Stimulated activated CD4-positive, alpha-beta T cell treated with anti-CD3 and anti-CD28 coated beads, Interleukin-12 subunit alpha, Interleukin-12 subunit beta, amount 100 ng/mL, for 48 hours (primary cell): ENCODE measurements at regions not wholly inside any gene's neighbourhood (a gene's known extent, or its start where the extent isn't known, plus 50 kb on each side); places are given as distances from the start of the nearest gene placed in this dataset.

Experiments
- DNase-seq, 3 donors: peaks; one replicate each; pipeline ENCODE4 v3.0.0-alpha.2; 2020; ENCODE audit warnings: low read depth in 2 of 3, low spot score in 1 of 3

DNA sequence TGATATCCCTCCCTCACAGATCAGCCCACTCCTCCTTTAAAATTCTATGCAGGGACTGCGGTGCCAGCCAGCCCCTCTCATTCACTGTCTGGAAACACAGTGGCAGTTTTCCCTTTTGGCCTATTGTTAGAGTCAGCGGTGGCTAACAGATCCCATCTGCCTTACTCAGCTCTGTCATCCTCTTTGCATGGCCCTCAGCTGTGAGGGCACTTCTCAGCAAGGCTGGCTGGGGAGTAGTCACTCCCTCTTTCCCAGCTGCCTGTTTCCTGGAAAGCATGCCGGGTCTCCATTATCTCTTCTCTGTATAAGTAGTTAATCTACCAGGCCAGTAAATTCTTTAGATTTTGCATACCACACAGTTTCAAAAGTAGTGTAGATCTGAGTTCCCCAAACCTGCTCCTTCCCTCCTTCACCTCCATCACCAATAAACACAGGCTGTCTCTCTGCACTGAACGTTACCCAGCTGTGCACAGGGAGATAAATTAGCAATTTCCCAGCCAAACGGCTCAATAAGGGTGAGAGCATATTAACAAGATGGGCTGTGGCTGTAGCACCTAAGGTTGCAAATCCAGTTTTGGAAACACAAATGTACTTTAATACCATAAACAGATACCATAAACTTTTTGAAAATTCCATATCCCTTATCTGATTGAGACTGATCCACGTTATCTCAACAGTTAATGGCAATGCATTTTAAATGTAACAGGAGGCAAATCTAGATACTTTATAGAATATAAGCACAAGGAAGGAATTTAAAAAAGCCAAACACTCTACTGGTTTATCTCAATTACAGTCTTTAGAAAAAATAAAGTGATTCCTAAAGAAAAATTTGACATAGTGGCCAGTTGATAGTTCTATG lies 229.3 kb downstream of the ANKRD50 start:
- DNase-seq = no peak

- DNase-seq = no peak
Measured at GRCh38 chr4:124484008-124484407, 228.5 kb downstream of the ANKRD50 start.

DNA sequence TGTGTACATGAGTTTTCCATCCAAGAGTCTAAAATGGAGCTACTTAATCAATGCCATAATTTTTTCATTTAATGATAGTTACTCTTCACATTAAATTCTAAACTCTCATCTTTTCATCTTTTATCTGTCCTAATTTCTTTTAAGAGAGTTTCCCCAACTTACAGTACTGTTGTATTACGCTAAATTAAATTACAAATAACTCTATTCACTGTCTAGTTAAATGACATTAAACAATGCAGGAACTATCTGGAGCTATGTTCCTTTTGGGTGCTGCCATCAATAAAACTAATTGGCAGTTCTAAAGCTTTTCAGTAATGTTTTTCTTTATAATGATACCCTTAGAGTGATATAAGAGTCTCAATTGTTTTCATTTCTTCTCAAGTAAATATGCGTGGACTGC lies 227.6 kb downstream of the ANKRD50 start:
- no peak for DNase-seq

GRCh38 chr4:124486423-124486822 lies 226.1 kb downstream of the ANKRD50 start:
- DNase-seq = no peak

- no peak for DNase-seq
Measured at GRCh38 chr4:124487651-124488050, 224.9 kb downstream of the ANKRD50 start.

DNA sequence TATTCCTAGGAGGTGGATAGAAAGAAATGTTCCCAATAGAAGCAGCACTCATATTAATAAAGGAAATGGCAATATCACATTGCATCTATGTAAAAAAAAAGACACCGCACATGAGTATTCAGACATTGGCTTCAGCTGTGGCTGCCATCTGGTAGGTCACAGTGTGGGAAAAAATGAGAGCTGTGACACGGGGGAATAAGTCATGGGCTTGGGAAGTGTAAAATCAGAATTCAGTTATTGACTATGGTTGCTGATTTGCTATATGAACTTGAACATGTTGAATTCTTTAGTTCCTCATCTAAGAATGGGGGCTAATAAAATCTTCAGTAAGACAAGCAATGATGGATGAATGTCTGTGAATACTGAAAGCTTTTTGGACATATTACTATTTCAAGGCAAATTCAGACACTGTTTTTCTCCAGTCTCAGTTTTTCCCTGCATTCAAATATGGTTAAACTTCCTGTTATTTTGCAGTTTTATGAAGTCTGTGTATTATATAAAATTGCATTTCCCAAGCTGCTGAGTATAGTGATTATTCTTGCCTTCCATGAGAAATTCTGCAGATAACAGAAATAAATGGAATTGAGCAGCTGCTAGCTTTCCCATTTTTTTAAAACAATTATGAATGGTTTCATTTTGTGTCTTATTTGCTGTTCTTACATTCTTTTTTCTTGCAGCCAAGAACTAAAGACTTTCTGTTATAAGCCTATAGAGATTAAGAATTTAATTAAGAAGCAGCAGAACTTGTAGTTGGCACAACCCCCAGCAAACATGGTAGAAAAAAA lies 221.0 kb downstream of the ANKRD50 start:
- no peak for DNase-seq

GRCh38 chr4:124499261-124499660 lies 213.3 kb downstream of the ANKRD50 start:
- no peak for DNase-seq

DNA sequence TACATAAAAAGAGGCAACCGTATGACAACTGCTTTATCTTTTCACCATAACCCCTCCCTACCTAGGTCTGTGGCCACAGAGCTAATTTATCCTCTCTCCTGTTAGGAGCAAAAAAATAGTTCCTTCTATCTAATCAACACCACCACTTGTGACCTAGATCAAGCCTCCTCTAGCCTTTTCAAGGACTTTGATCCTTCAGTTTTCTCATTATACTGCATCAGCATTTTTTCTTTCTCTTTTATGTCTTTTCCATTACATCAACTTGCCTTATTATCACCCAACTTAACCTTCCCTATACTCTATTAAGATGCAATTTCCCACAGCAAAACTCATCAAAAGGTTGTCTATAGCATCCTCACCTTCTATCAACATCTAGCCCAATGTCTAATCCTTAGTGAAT lies 211.0 kb downstream of the ANKRD50 start:
- DNase-seq = no peak

- DNase-seq = no peak
Measured at GRCh38 chr4:124504431-124504830, 208.1 kb downstream of the ANKRD50 start.

- DNase-seq = no peak
Measured at GRCh38 chr4:124505211-124505610, 207.3 kb downstream of the ANKRD50 start.

DNA sequence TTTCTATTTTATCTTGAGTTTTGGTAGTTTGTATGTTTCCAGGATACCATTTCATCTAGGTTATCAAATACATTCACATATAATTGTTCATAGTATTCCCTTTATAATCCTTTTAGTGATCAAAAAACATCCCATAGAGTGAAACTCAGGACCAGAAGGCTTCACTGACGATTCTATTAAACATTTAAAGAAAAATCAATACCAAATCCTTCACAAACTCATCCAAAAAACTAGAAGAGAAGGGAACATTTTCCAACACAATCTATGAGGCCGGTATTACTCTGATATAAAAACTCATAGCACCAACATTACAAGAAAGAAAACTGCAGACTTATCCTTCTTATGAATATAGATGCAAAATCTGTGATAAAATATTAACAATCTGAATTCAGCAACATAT lies 203.4 kb downstream of the ANKRD50 start:
- no peak for DNase-seq

GRCh38 chr4:124514588-124514987 lies 197.9 kb downstream of the ANKRD50 start:
- no peak for DNase-seq

DNA sequence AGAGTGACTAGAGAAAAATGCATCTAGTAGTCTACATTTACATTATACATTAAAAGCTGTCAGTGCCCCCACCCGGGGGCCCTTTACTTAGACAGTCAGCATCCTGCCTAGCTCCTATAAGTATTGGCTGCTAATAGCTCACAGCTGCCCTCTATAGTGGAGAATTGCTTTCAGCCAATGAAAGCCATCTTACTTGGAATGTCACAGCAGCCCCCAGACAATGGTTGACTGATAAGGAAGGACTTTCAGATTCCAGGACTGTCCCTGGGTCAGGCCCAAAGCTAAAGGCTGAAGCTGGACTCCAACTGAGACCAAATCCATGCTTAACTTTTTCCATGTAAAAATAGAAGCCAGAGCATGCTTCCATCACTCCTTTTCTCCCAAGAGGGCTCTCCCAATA lies 196.9 kb downstream of the ANKRD50 start:
- DNase-seq = no peak

- DNase-seq = no peak
Measured at GRCh38 chr4:124519196-124519595, 193.3 kb downstream of the ANKRD50 start.

DNA sequence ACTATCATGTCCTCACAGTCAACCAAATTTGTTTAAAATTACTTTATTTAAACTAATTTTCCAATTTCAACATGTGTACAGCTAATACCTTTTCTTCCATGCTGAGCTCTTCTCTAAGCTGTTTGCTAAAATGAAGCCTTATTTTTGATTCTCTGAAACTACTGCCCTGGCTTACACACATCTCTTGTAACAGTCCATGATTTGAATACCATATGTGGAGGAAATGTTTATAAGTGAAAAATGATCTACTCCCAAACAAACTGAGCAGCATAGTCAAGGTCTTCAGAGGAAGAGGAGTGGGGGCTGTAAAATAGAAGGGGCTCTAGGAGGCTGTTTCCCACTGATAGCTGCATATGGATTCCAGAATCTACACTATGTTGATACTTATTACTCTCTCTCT lies 188.7 kb downstream of the ANKRD50 start:
- no peak for DNase-seq

DNA sequence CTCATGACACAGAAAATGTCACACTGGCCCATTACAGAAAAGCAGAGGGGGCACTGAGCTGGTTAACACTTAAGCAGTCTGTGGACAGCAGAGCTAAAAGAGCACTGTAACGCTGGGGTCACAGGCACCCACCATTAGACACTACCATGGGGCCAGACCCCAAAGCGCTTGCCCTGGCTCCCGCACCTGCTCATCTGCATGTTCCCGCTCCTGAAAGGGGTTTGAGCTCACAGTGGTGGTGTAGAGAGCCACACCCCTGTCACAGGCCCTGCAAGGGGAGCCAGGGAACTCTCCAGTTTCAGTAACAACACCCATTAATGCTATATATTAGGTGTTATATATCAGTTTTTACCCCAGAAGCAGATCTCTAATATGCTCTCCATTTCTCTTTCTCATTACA lies 187.0 kb downstream of the ANKRD50 start:
- no peak for DNase-seq

DNA sequence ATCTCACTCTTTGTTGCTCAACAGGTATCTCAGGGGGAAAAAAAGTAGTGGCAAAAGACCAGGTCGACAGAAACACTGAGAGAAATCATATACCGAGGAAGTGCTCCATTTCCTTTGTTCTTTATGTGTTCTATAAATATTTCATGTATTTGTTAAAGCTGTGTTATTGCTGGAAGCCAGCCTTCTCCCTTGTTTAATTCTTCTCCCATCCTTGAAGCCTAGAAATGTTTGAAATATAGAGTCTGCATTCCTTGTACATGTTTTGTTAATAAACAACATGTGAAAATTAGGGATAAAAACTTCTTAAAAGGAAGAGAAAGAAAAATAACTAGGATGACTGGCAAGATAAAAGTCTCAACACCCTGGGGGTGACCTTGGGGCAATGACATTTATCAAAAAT lies 186.2 kb downstream of the ANKRD50 start:
- no peak for DNase-seq

DNA sequence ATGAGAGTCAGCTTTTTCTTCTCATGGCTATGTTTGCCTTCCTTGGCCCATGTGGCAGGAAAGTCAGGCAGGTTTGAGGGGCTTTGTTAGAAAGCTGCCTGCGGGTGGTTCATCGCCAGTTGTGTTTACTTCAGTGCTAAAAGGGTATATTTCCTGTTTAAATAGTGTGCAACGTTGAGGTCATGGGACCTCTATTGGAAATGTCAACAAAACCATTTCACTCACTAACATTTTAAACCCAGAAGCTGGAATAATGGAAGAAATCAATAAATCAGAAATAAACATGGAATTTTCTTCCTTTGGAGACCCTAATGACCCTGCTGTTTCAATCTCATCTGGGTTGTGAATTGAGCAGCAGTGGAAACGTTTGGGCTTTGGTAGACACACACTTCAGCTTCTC lies 185.8 kb downstream of the ANKRD50 start:
- DNase-seq = no peak

DNA sequence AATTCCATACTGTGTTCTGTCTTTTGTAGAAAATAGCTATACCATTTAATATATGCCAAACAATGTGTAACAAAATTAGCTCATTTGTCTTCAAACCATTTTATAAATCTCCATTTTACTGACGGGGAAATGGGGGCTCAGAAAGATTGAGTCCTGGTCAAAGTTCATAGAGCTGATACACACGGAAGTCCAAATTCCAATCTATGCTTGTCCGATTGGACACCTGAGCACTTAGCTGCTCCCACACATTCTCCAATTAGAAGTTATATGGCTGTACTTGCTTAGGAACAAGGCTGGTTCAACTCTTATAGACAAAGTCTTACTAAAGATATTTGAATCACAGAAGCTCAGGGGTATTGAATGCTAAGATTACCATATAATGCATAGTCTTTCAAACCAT lies 185.2 kb downstream of the ANKRD50 start:
- no peak for DNase-seq

GRCh38 chr4:124529131-124529530 lies 183.4 kb downstream of the ANKRD50 start:
- no peak for DNase-seq

GRCh38 chr4:124530464-124531077 lies 182.0 kb downstream of the ANKRD50 start:
- no peak for DNase-seq

GRCh38 chr4:124534131-124534530 lies 178.4 kb downstream of the ANKRD50 start:
- DNase-seq = no peak
